ENCODE measurements at regions not wholly inside any gene's neighbourhood (a gene's known extent, or its start where the extent isn't known, plus 50 kb on each side); places are given as distances from the start of the nearest gene placed in this dataset.
A peak's percentile ranks its signal among the peaks of the same experiment; 100 is the strongest.

GRCh38 chr6:11925805-11926204 lies 86.3 kb upstream of the HIVEP1 start:
- no peak for DNase-seq

GRCh38 chr6:11923621-11924020 lies 88.5 kb upstream of the HIVEP1 start:
- no peak for DNase-seq

- no peak for DNase-seq
Observed at GRCh38 chr6:11922901-11923300, 89.2 kb upstream of the HIVEP1 start.

- no peak for DNase-seq
Observed at GRCh38 chr6:11921751-11922150, 90.4 kb upstream of the HIVEP1 start.

- peak; percentile 67 for DNase-seq
Observed at GRCh38 chr6:11921017-11921438, 91.1 kb upstream of the HIVEP1 start.

- DNase-seq: no peak
Observed at GRCh38 chr6:11920566-11920965, 91.5 kb upstream of the HIVEP1 start.

GRCh38 chr6:11919771-11920440 lies 92.2 kb upstream of the HIVEP1 start:
- DNase-seq: no peak

GRCh38 chr6:11918739-11919605 lies 93.1 kb upstream of the HIVEP1 start:
- DNase-seq: no peak

GRCh38 chr6:11917951-11918738 lies 94.0 kb upstream of the HIVEP1 start:
- peak; percentile 75 for DNase-seq

- no peak for DNase-seq
Observed at GRCh38 chr6:11912420-11912819, 99.7 kb upstream of the HIVEP1 start.

- DNase-seq: no peak
Observed at GRCh38 chr6:11911538-11911937, 100.6 kb upstream of the HIVEP1 start.

GRCh38 chr6:11909696-11910132 lies 102.4 kb upstream of the HIVEP1 start:
- DNase-seq: peak; percentile 7

GRCh38 chr6:11908436-11909105 lies 103.5 kb upstream of the HIVEP1 start:
- DNase-seq: no peak

GRCh38 chr6:11903645-11904044 lies 108.5 kb upstream of the HIVEP1 start:
- no peak for DNase-seq

- no peak for DNase-seq
Observed at GRCh38 chr6:11902527-11902926, 109.6 kb upstream of the HIVEP1 start.

GRCh38 chr6:11900662-11901598 lies 111.2 kb upstream of the HIVEP1 start:
- DNase-seq: no peak

GRCh38 chr6:11899645-11900044 lies 112.5 kb upstream of the HIVEP1 start:
- DNase-seq: no peak

GRCh38 chr6:11894212-11894611 lies 115.6 kb upstream of the ADTRP start:
- DNase-seq: no peak

- DNase-seq: no peak
Observed at GRCh38 chr6:11891547-11891946, 112.9 kb upstream of the ADTRP start.

- no peak for DNase-seq
Observed at GRCh38 chr6:11890849-11891248, 112.2 kb upstream of the ADTRP start.

GRCh38 chr6:11890209-11890608 lies 111.6 kb upstream of the ADTRP start:
- DNase-seq: no peak

- no peak for DNase-seq
Observed at GRCh38 chr6:11889572-11889971, 111.0 kb upstream of the ADTRP start.
